GM19438 (cell line): ENCODE measurements at regions not wholly inside any gene's neighbourhood (a gene's known extent, or its start where the extent isn't known, plus 50 kb on each side); places are given as distances from the start of the nearest gene placed in this dataset.

Experiments
- ATAC-seq: cut with Tn5 transposase; IDR thresholded peaks from one replicate; pipeline ENCODE4 v1.9.1; 2021; ENCODE audit warnings: low read depth; ENCODE audit not compliant: unreplicated experiment

GRCh38 chr3:181660337-181660736 is 51.4 kb upstream of the SOX2 start:
- no peak for ATAC-seq

DNA sequence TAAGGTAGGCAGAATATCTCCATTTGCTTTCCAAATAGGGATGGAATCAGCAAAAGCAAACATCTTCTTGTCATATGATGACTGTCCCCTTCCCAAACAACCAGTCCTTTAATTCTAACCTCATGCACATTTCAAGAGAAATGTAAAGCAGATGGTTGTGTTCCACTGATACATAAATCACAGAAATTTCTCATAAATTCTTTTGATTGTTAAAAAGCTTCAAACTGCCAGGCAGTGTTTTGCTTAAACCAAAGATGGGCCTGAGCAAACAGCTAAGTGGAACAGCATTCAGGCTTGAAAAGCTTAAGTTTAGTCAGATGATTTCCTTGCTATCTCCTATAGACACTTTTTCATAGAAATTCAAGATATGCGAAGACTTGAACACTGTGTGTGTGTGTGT is 74.3 kb upstream of the SOX2 start:
- ATAC-seq, result no peak

GRCh38 chr3:181637056-181637455 is 74.7 kb upstream of the SOX2 start:
- no peak for ATAC-seq

- ATAC-seq, result no peak
These were observed 76.6 kb upstream of the SOX2 start for GRCh38 chr3:181635141-181635540.

DNA sequence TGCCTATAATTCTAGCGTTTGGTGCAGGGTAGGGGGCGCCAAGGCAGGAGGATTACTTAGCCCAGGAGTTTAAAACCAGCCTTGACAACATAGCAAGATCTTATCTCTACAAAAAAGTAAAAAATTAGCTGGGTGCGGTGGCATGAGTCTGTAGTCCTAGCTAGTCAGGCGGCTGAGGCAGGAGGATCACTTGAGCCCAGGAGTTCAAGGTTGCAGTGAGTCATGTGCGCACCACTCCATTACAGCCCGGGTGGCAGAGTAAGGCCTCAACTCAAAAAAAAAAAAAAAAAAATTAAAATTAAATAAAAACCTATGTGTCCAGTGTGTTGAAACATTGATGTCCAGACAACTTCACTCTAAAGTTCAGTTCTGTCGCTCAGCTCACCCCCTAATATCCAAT is 78.2 kb upstream of the SOX2 start:
- ATAC-seq, result no peak

GRCh38 chr3:181631901-181632300 is 79.8 kb upstream of the SOX2 start:
- no peak for ATAC-seq

GRCh38 chr3:181630853-181631252 is 80.9 kb upstream of the SOX2 start:
- ATAC-seq, result no peak

DNA sequence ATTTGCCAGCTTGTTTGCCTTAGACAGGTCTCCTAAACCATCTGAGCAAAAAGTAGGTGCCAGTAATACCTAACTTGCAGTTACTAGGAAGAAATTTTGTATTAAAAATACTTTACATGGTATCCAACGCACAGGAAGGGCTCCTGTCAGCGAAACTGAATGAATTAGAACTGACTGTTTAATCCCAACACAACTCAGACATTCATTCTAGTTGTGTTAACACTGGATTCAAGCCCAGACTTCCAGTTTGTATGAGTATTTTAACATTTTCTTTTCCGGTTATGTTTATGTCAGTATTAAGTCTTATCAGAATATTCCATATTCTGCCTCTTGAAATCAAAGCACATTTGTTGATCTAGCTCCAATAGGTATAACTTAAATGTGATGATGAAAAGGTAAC is 82.0 kb upstream of the SOX2 start:
- ATAC-seq, result no peak

- no peak for ATAC-seq
These were observed 82.7 kb upstream of the SOX2 start for GRCh38 chr3:181629029-181629428.

GRCh38 chr3:181628384-181628783 is 83.3 kb upstream of the SOX2 start:
- no peak for ATAC-seq

DNA sequence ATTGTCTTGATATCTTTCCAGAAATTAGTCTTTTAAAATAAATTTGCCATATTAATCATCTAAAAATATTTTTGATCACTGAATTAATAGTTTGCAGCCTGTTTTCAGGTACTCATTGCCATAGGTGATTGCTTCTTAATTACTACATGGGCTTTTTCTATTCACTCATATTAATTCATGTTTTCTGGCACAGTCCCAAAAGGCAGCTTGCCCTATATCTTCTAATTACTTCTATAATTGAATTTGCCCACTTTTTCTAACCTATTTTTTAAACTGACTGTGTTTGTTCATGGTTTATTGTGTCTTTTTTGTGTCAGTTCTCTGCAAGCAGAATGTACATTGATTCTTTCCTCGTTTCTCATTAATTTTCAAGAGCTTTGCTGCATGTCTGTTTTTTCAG is 85.7 kb upstream of the SOX2 start:
- no peak for ATAC-seq

DNA sequence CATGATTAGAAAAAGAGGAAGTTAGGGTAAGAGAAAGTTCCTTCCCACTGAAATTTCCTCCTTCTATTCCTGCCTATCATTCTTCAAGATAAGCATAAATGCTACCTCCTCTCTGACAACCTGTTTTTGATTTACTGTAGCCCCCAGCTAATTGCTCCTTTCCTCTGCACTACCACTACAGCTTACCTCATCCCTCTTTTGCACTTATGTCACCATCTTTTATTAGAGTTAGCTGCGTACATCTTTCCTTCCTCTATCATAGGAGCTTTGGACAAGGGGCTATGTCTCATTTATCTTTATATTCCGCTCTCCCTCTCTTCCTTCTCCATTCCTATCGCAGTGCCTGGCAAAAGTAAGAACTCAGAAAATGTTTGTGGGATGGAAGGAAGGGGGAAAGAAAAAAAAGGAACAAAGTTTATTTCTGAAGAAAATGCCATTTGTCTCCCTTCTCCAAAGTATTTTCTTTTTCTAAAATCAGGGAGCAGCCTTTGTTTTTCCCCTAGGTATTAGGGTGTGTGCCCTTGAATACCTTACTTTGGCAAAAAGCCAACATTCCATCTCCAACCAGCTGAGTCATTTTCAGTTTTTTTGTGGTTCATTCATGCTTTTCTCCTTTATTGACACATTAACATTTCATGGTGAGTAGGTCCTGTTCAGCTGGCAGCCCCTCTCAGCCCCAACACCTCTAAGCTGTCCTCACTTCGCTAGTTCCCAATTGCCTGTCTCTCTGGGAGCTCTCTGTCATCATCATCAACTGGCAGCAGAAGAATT is 87.6 kb upstream of the SOX2 start:
- ATAC-seq, result no peak

DNA sequence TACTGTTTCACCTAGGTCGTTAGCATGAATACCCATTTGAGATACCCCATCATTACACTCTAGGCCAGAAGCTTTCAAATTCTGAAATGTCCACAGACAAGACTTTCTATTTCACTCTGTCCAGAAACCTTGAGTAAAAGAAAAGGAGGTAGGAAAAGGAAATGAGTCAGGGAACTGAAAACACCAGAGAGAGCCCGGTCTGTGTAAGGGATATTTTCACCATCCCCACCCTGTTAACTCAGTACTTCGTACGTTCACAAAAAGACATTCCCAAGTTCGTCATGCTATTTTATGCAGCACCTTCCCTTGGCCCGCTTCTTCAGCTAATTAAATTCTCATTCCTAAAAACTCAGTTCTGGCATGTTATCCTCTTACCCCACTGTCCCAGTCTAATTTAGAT is 89.4 kb upstream of the SOX2 start:
- no peak for ATAC-seq

GRCh38 chr3:181619897-181620296 is 91.8 kb upstream of the SOX2 start:
- ATAC-seq, result no peak

DNA sequence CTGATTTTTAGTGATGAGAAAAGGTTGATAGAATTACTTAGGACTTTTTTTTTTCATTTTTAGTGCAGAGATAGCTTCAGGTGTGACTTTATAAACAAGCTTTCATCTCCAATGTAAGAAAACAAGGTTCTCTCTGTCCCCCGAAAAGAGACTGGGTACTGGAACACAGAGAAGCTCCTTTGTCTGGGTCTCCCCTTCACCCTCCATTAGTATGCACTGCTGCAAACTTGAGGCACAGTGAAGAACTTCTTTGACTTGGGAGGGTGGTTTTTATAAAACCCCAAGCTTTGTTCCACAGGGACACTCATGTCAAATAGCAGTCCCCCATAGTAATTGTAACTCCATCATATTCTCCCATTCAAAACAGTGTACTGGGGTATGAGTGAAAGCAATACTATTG is 93.5 kb upstream of the SOX2 start:
- ATAC-seq, result no peak

GRCh38 chr3:181616088-181617070 is 95.3 kb upstream of the SOX2 start:
- no peak for ATAC-seq

- ATAC-seq, result no peak
These were observed 96.1 kb upstream of the SOX2 start for GRCh38 chr3:181615666-181616065.

GRCh38 chr3:181614878-181615277 is 96.8 kb upstream of the SOX2 start:
- ATAC-seq, result no peak

GRCh38 chr3:181613813-181614212 is 97.9 kb upstream of the SOX2 start:
- no peak for ATAC-seq

DNA sequence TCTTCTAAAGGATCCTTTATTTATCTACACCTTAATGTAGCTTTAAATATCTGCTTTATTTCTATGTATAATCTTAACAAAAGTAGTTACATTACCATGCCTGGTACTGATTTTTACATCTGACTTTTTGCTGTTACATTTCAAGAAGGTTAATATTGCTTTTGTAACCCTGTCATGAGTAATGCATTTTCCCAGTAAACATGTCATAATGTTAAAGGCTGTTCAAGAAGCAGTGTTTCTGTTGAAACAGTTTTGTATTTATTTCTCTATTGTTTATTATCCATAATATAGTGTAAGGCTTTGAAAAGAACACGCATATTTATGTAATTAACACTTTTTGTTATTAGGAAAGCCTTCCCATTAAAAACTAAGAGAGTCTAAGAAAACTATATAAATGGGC is 98.5 kb upstream of the SOX2 start:
- no peak for ATAC-seq

- no peak for ATAC-seq
These were observed 100.8 kb upstream of the SOX2 start for GRCh38 chr3:181610973-181611265.
